NCI-H1417 treated with DMSO at 0.1 percent for 48 hours (cell line): ENCODE measurements at regions not wholly inside any gene's neighbourhood (a gene's known extent, or its start where the extent isn't known, plus 50 kb on each side); places are given as distances from the start of the nearest gene placed in this dataset.
"Not testable (repeated sequence)": the region's sequence is repeated elsewhere in the genome, so short reads cannot be mapped to it uniquely, and the experiment has no call there.

ENCODE experiments used
- DNase-seq: peaks from one replicate; lab custom pipeline; 2025; lab: John Stamatoyannopoulos, UW

GRCh38 chr2:52386433-52387030 lies 1354.6 kb upstream of the NRXN1 start:
- no peak for DNase-seq

- no peak for DNase-seq
Observed at GRCh38 chr2:52383541-52383940, 1351.6 kb upstream of the NRXN1 start.

- DNase-seq = no peak
Observed at GRCh38 chr2:52369178-52369577, 1337.2 kb upstream of the NRXN1 start.

GRCh38 chr2:52368141-52368540 lies 1336.2 kb upstream of the NRXN1 start:
- no peak for DNase-seq

DNA sequence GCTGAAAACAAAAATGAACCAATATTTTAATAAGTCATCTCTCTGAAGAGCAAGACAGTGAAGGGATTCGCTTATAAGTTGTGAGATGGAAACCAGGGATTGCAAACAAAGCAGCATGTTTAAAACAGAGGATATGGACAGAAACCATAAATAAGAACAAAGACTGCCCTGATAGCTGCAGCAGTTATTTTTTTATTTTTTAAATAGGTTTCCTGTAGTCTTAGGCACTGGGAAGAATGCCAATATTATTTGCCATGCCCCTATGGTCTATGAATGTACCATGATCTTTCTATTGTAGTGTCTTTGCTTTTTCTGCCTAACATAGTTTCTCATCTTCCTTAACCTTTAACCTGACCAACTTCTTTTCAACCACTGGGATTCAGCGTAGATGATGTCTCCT lies 1334.0 kb upstream of the NRXN1 start:
- DNase-seq = no peak

DNA sequence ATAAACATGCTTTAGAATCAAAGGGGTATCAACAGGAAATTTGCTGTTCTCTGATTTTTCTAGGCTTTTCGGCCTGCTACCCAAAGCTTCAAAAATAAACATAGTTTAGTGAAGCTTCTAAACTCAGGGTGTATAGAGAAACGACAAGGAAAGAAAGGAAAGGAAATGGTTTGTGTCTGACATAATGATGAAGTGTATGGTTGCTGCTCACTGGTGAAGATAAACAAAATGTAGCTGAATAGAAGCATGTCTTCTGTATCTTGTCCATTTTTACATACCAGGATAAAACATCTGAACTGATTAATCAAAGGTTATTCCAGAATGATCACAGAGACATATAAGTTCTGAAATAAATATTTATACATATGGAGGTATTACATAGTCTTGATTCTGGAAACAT lies 1324.6 kb upstream of the NRXN1 start:
- DNase-seq = no peak

DNA sequence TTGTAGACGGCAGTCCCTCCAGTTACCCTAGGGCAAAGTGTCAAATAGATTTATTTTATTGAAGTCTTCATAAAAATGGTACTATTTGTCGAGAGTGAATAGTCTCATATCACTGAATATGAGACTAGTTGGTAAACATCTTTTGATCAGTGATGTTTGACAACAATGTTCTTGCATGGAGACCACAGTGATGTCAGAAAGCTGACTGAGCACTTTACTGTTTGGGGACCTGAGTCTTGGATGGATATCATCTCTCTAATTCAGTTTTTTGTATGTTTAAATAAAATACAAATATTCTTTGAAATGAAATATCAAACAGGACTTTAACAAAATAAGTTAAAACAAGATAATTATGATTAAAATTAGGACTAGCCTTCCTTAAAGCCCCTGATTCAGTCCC lies 1315.4 kb upstream of the NRXN1 start:
- DNase-seq = no peak

GRCh38 chr2:52345676-52346075 lies 1313.7 kb upstream of the NRXN1 start:
- DNase-seq = no peak

GRCh38 chr2:52345082-52345481 lies 1313.2 kb upstream of the NRXN1 start:
- DNase-seq = no peak

- no peak for DNase-seq
Observed at GRCh38 chr2:52343706-52344266, 1311.9 kb upstream of the NRXN1 start.

DNA sequence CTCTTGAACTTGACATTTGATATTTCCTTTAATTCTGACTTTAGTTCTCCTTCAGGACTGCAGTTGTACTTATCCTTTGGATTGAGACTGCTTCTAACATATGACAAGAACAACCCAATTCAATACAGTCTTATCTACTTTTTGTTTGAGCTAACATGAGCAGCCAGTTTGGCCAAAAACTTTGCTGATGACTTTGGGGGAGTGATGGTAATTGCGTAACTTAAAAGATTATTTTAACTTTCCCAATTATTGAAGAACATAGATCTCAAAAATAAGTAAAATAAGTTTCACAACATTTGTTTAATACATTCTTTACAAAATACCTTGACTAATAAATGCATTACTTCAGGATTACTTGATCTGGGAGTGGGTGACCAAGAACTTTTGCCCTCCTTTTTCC lies 1311.1 kb upstream of the NRXN1 start:
- no peak for DNase-seq

DNA sequence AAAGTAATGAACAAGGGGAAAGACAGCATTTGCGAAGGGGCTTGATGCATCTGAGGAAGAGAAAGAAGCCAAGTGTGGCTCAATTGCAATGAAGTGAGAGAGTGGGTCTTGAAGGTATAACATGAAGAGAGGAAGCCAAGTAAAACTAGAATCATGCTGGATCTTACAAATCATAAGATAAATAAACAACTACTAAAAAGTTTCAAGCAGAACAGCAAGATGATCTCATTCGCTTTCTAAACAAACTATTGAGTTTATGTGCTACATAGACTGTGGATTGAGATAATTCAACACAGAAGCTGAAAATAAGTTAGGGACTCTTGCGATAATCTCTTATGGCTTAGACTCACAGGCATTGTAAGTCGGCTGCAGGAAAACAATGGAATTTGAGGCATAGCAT lies 1310.5 kb upstream of the NRXN1 start:
- no peak for DNase-seq

DNA sequence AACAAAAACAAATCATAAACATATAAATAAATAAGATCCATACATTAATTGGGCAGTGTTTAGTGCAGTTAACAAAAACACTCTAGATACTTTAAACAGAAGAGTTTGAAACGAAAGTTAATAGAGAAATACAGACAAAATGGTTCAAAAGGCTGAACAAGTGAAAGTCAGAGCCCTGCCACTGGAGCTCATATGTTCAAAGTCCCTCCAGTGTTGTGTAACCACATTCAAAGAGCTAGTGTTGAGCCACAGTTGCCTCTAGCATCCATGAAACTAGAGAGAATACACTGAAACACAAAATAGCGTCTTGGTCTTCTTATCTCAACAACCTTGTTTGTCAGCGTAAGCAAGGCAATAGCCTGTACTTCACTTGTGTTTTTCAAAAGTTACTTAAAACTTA lies 1309.8 kb upstream of the NRXN1 start:
- DNase-seq = no peak

- no peak for DNase-seq
Observed at GRCh38 chr2:52340171-52340570, 1308.2 kb upstream of the NRXN1 start.

DNA sequence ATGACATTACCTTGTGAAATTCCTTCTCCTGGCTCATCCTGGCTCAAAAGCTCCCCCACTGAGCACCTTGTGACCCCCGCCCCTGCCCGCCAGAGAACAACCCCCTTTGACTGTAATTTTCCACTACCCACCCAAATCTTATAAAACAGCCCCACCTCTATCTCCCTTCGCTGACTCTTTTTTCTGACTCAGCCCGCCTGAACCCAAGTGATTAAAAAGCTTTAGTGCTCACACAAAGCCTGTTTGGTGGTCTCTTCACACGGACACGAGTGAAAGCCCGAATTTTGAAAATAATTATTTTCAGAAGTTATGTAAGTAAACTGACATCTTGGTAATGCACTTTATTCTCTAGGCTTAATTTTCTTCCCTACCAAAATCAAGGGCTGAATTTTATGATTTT lies 1305.9 kb upstream of the NRXN1 start:
- DNase-seq = not testable (repeated sequence)

- no peak for DNase-seq
Observed at GRCh38 chr2:52336951-52337350, 1305.0 kb upstream of the NRXN1 start.

DNA sequence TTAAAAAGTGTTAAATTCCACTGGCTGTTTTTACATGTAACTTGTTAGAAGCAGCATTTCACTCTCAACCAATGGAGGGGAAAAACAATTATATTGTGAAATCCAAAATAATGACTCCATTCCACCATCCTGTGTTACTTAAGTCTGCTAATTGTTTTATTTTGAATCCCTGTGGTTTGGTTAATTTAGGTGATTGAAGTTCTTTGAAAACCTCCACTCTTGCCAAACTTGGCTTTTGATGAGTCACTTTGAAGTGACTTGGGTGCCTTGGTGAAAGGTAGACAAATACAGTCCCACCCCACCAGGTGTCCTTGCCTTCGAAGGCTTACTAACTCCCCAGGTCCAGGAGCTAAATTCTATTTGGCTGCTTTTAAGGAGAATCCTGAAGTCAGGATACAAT lies 1303.8 kb upstream of the NRXN1 start:
- no peak for DNase-seq

DNA sequence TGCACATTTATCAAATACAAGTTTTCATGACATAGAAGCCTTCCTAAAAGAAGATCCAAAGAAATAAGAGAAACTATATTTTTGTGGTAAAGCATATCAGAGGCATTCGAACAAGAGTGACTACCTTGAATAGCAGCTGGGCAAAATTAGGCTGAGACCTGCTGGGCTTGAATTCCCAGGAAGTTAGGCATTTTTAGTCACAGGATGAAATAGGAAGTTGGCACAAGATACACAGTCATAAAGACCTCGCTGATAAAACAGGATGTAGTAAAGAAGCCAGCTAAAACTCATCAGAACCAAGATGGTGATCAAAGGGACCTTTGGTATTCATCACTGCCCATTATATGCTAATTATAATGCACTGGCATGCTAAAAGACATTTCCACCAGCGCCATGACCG lies 1302.3 kb upstream of the NRXN1 start:
- no peak for DNase-seq

- DNase-seq = no peak
Observed at GRCh38 chr2:52327641-52328040, 1295.7 kb upstream of the NRXN1 start.

DNA sequence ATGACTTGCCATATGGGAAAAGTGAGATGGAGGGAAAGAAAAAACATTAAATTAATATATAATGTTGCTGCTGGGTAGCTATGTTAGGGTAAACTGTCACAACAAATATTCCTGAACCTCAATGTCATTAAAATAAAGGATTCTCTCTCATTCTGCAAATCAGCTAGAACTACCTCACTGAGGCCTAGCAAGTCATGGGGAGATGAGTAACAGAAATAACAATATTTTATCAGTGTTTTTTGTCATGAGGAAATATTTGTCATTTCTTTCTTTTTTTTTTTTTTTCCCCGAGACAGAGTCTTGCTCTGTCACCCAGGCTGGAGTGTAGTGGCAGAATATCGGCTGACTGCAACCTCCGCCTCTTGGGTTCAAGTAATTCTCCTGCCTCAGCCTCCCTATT lies 1282.3 kb upstream of the NRXN1 start:
- DNase-seq = no peak

GRCh38 chr2:52312486-52312885 lies 1280.6 kb upstream of the NRXN1 start:
- no peak for DNase-seq

DNA sequence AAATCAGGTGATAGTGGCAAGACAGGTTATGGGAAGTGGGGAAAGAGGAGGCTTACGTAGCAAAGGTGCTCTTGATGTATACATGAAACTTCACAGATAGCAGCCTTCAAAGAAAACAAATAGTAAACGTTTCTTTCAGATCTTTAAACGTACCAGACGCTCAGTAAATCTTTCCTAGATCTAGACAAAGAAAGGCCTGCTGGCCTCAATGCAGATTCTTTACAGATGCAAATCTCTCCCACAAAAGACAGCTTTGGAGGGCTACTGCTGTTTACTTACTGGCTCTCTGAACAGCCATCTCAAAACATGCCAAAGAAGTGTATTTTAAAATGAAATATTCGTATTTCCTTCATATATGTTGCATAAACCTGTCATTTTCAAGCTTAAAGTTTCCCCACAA lies 1279.9 kb upstream of the NRXN1 start:
- DNase-seq = no peak

GRCh38 chr2:52308156-52308555 lies 1276.2 kb upstream of the NRXN1 start:
- DNase-seq = no peak

- DNase-seq = no peak
Observed at GRCh38 chr2:52294628-52295027, 1262.7 kb upstream of the NRXN1 start.

DNA sequence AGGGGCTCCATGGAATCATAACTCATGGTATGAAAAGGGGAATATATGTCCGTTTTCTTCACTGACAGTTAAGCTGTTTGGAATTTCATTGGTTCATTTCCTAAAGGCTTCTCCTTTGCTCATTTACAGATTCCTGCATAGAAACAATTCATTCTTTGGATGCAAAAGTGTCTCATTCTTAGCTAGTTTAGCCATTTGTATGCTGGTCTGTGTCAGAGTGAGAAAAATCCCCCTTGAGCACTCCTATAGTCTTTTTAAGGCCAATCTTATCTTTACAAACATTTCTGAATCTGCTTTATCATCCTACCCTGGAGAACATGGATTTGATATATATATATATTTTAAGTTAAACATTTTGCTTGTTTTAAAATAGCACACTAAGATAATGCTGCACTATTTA lies 1260.9 kb upstream of the NRXN1 start:
- no peak for DNase-seq
